OCI-LY1 (cell line): ENCODE measurements at regions not wholly inside any gene's neighbourhood (a gene's known extent, or its start where the extent isn't known, plus 50 kb on each side); places are given as distances from the start of the nearest gene placed in this dataset.

Experiments used
- H2AFZ ChIP-seq: fragments of 200-600 bp; sonication (generic), shearing (Covaris generic); 2 replicates; pipeline ENCODE4 v1.6.0; 2014; ENCODE audit warnings: antibody characterized with exemption, mild to moderate bottlenecking, low read length
- H3F3A ChIP-seq: fragments of 200-600 bp; sonication (generic), shearing (Covaris generic); 2 replicates; pipeline ENCODE4 v1.6.0; 2014; ENCODE audit warnings: mild to moderate bottlenecking, antibody characterized with exemption, low read length, moderate library complexity; ENCODE audit not compliant: insufficient read depth
- H3K27ac ChIP-seq: fragments of 200-600 bp; sonication (generic); 2 replicates; pipeline ENCODE4 v1.5.1; 2014; ENCODE audit warnings: low read length, mixed run types, mild to moderate bottlenecking, low read depth; ENCODE audit not compliant: poor library complexity, severe bottlenecking
- H3K27me3 ChIP-seq: fragments of 200-600 bp; sonication (generic); 2 replicates; pipeline ENCODE4 v1.6.0; 2014; ENCODE audit warnings: antibody characterized with exemption, mild to moderate bottlenecking, low read length, moderate library complexity; ENCODE audit not compliant: insufficient read depth
- H3K36me3 ChIP-seq: fragments of 200-600 bp; sonication (generic); 2 replicates; pipeline ENCODE4 v1.6.1; 2014; ENCODE audit warnings: mild to moderate bottlenecking, antibody characterized with exemption, low read length, moderate library complexity, mixed read lengths; ENCODE audit not compliant: insufficient read depth
- H3K4me1 ChIP-seq: fragments of 200-600 bp; sonication (generic); 2 replicates; pipeline ENCODE4 v1.5.1; 2014; ENCODE audit warnings: mild to moderate bottlenecking, low read length, moderate library complexity; ENCODE audit not compliant: insufficient read depth, severe bottlenecking
- H3K4me2 ChIP-seq: fragments of 200-600 bp; sonication (generic), shearing (Covaris generic); 2 replicates; pipeline ENCODE4 v1.6.1; 2014; ENCODE audit warnings: low read length
- H3K4me3 ChIP-seq: fragments of 200-600 bp; sonication (generic); 2 replicates; pipeline ENCODE4 v1.5.1; 2014; ENCODE audit warnings: low read length, low read depth, mild to moderate bottlenecking, mixed read lengths; ENCODE audit not compliant: poor library complexity, severe bottlenecking
- H3K79me2 ChIP-seq: fragments of 200-600 bp; shearing (Covaris generic); 2 replicates; pipeline ENCODE4 v1.6.1; 2016; ENCODE audit warnings: mixed run types, low read length, mixed read lengths; ENCODE audit not compliant: insufficient read depth
- H3K9ac ChIP-seq: fragments of 200-600 bp; sonication (generic), shearing (Covaris generic); 2 replicates; pipeline ENCODE4 v1.6.1; 2014; ENCODE audit warnings: mild to moderate bottlenecking, low read length, mixed read lengths
- H3K9me2 ChIP-seq: fragments of 200-600 bp; sonication (generic), shearing (Covaris generic); 2 replicates; pipeline ENCODE4 v1.6.1; 2014; ENCODE audit warnings: low read depth, mild to moderate bottlenecking, low read length, mixed read lengths
- H3K9me3 ChIP-seq: fragments of 200-600 bp; shearing (Covaris generic); 2 replicates; pipeline ENCODE4 v1.6.1; 2014; ENCODE audit warnings: low read length, mixed read lengths
- H4K20me1 ChIP-seq: fragments of 200-600 bp; sonication (generic), shearing (Covaris generic); 2 replicates; pipeline ENCODE4 v1.6.0; 2016; ENCODE audit warnings: mild to moderate bottlenecking, low read length; ENCODE audit not compliant: insufficient read depth
- EZH2 ChIP-seq: fragments of 200-600 bp; sonication (generic), shearing (Covaris generic); IDR thresholded peaks from 2 replicates; pipeline ENCODE4 v1.8.0; 2017; ENCODE audit warnings: borderline replicate concordance, mixed run types, mild to moderate bottlenecking, antibody characterized with exemption, low read length, moderate library complexity, mixed read lengths
- TF ChIP-seq, protein P1 (sequence below): fragments of 200-600 bp; sonication (generic), shearing (Covaris generic); IDR thresholded peaks from 2 replicates; pipeline ENCODE4 v1.5.1; 2017; ENCODE audit warnings: mild to moderate bottlenecking, antibody characterized with exemption, low read length, moderate library complexity, mixed read lengths

- H3F3A ChIP-seq, result no peaks in the 10 kb centered on the region
- no peak overlapping the region for H2AFZ ChIP-seq
- no peaks in the 10 kb centered on the region for H3K36me3 ChIP-seq
- no peaks in the 10 kb centered on the region for H3K9me3 ChIP-seq
- H3K27ac ChIP-seq, result no peak overlapping the region
- no peaks in the 10 kb centered on the region for H3K4me1 ChIP-seq
- H3K27me3 ChIP-seq, result no peaks in the 10 kb centered on the region
- no peak overlapping the region for H3K4me2 ChIP-seq
- no peaks in the 10 kb centered on the region for H3K9me2 ChIP-seq
- no peak overlapping the region for H3K4me3 ChIP-seq
- H3K79me2 ChIP-seq, result no peaks in the 10 kb centered on the region
- H3K9ac ChIP-seq, result no peak overlapping the region
- TF ChIP-seq, protein P1, sequence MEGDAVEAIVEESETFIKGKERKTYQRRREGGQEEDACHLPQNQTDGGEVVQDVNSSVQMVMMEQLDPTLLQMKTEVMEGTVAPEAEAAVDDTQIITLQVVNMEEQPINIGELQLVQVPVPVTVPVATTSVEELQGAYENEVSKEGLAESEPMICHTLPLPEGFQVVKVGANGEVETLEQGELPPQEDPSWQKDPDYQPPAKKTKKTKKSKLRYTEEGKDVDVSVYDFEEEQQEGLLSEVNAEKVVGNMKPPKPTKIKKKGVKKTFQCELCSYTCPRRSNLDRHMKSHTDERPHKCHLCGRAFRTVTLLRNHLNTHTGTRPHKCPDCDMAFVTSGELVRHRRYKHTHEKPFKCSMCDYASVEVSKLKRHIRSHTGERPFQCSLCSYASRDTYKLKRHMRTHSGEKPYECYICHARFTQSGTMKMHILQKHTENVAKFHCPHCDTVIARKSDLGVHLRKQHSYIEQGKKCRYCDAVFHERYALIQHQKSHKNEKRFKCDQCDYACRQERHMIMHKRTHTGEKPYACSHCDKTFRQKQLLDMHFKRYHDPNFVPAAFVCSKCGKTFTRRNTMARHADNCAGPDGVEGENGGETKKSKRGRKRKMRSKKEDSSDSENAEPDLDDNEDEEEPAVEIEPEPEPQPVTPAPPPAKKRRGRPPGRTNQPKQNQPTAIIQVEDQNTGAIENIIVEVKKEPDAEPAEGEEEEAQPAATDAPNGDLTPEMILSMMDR, result no peak
- TF ChIP-seq EZH2, result no peak
- no peaks in the 10 kb centered on the region for H4K20me1 ChIP-seq
Observed at GRCh38 chr4:127558489-127559407, 74.0 kb upstream of the INTU start.

- Histone ChIP-seq H3F3A (no peaks in the 10 kb centered on the region), H3K27me3 (no peaks in the 10 kb centered on the region), H3K79me2 (no peaks in the 10 kb centered on the region), H3K4me3 (no peak overlapping the region), H3K4me2 (no peak overlapping the region), H3K9me3 (no peaks in the 10 kb centered on the region), H3K9ac (no peak overlapping the region), H2AFZ (no peak overlapping the region), H3K4me1 (no peaks in the 10 kb centered on the region), H4K20me1 (no peaks in the 10 kb centered on the region), H3K27ac (no peak overlapping the region), H3K9me2 (no peaks in the 10 kb centered on the region), H3K36me3 (no peaks in the 10 kb centered on the region)
- TF ChIP-seq EZH2, result no peak
- TF ChIP-seq, protein P1, result no peak
Observed at GRCh38 chr4:127559981-127560380, 72.8 kb upstream of the INTU start.

DNA sequence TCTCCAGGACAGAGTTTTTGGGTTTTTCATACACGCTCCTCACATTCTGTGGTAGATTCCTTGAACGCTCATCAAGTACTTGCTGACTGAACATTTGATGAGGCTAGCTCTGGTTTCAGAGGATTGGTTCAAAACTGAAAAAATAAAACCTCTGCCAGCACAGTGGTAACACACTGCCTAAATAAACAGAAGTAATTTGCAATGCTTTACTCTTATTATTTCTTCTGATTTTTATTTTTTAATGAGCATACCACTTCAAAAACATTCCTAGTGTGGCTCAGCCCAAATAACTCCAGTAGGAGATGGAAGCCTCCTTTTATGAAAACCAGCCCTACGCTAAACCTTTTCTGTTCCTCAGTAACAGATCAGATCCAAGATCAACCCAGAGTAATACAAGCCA is 72.0 kb upstream of the INTU start:
- Histone ChIP-seq H3K9me2 (no peaks in the 10 kb centered on the region), H3K27me3 (no peaks in the 10 kb centered on the region), H3K27ac (no peak overlapping the region), H2AFZ (no peak overlapping the region), H3K4me1 (no peaks in the 10 kb centered on the region), H3K4me3 (no peak overlapping the region), H3K9me3 (no peaks in the 10 kb centered on the region), H3K79me2 (no peaks in the 10 kb centered on the region), H4K20me1 (no peaks in the 10 kb centered on the region), H3K9ac (no peak overlapping the region), H3K4me2 (no peak overlapping the region), H3F3A (no peaks in the 10 kb centered on the region), H3K36me3 (no peaks in the 10 kb centered on the region)
- no peak for TF ChIP-seq EZH2
- TF ChIP-seq, protein P1, result no peak
